ENCODE measurements at regions not wholly inside any gene's neighbourhood (a gene's known extent, or its start where the extent isn't known, plus 50 kb on each side); places are given as distances from the start of the nearest gene placed in this dataset.

GRCh38 chr11:28542561-28542960 lies 434.4 kb downstream of the METTL15 start:
- DNase-seq (no peak), ATAC-seq (no peak)
- Histone ChIP-seq H3K27ac (no peak overlapping the region), H3K9me3 (no peaks in the 10 kb centered on the region), H3K4me1 (no peaks in the 10 kb centered on the region), H3K27me3 (no peaks in the 10 kb centered on the region), H3K4me3 (no peak overlapping the region), H3K36me3 (no peaks in the 10 kb centered on the region)
- no peak for TF ChIP-seq CTCF (IDR thresholded peaks at IDR 0.05 in 4 of 5, conservative IDR thresholded peaks at IDR 0.05 in 1 of 5)
- no peak for TF ChIP-seq POLR2A (IDR thresholded peaks at IDR 0.05)
- in situ Hi-C loops (cut with MboI; ENCODE audit: low sequenced_read_pairs in 4 of 4) = loop anchor here in 2 of 4 donors (25.0 kb wide), 2 partner anchors 830 to 855 kb away; partner anchors contain the start of gene BDNF (in 1 of the 2)
- intact Hi-C loops (cut with DNase I; ENCODE audit: low total_unique reads) = no loop called here

GRCh38 chr11:28539239-28540030 lies 431.2 kb downstream of the METTL15 start:
- Histone ChIP-seq H3K4me1 (no peaks in the 10 kb centered on the region), H3K4me3 (no peak overlapping the region), H3K27ac (no peak overlapping the region), H3K27me3 (no peaks in the 10 kb centered on the region), H3K36me3 (no peaks in the 10 kb centered on the region), H3K9me3 (no peaks in the 10 kb centered on the region)
- ATAC-seq (no peak), DNase-seq (no peak)
- in situ Hi-C loops (cut with MboI; ENCODE audit: low sequenced_read_pairs in 4 of 4) (loop anchor here in 2 of 4 donors (25.0 kb wide), 2 partner anchors 827 to 852 kb away; partner anchors contain the start of gene BDNF (in 1 of the 2)), intact Hi-C loops (cut with DNase I; ENCODE audit: low total_unique reads) (no loop called here)
- no peak for TF ChIP-seq CTCF (IDR thresholded peaks at IDR 0.05 in 4 of 5, conservative IDR thresholded peaks at IDR 0.05 in 1 of 5)
- TF ChIP-seq POLR2A (IDR thresholded peaks at IDR 0.05) = no peak

- H3K9me3 ChIP-seq = no peaks in the 10 kb centered on the region
- intact Hi-C loops (cut with DNase I; ENCODE audit: low total_unique reads) (no loop called here), in situ Hi-C loops (cut with MboI; ENCODE audit: low sequenced_read_pairs in 4 of 4) (loop anchor here in 2 of 4 donors (25.0 kb wide), 2 partner anchors 826 to 851 kb away; partner anchors contain the start of gene BDNF (in 1 of the 2))
These were observed 429.6 kb downstream of the METTL15 start for GRCh38 chr11:28537822-28538221.

GRCh38 chr11:28536504-28537267 lies 428.5 kb downstream of the METTL15 start:
- in situ Hi-C loops (cut with MboI; ENCODE audit: low sequenced_read_pairs in 4 of 4) = loop anchor here in 2 of 4 donors (25.0 kb wide), 2 partner anchors 824 to 849 kb away; partner anchors contain the start of gene BDNF (in 1 of the 2)
- H3K27me3 ChIP-seq = no peaks in the 10 kb centered on the region

More at GRCh38 chr11:28537822-28538221, 429.6 kb downstream of the METTL15 start:
- DNase-seq = no peak
- H3K4me1 ChIP-seq = no peaks in the 10 kb centered on the region
- TF ChIP-seq POLR2A (IDR thresholded peaks at IDR 0.05) (no peak), CTCF (IDR thresholded peaks at IDR 0.05 in 4 of 5, conservative IDR thresholded peaks at IDR 0.05 in 1 of 5) (no peak)
- H3K27ac ChIP-seq = no peak overlapping the region
- no peak for ATAC-seq
- H3K4me3 ChIP-seq = no peak overlapping the region
- no peaks in the 10 kb centered on the region for H3K27me3 ChIP-seq
- no peaks in the 10 kb centered on the region for H3K36me3 ChIP-seq

More at GRCh38 chr11:28536504-28537267, 428.5 kb downstream of the METTL15 start:
- TF ChIP-seq POLR2A (IDR thresholded peaks at IDR 0.05) (no peak), CTCF (IDR thresholded peaks at IDR 0.05 in 4 of 5, conservative IDR thresholded peaks at IDR 0.05 in 1 of 5) (no peak)
- DNase-seq (no peak), ATAC-seq (no peak)
- Histone ChIP-seq H3K36me3 (no peaks in the 10 kb centered on the region), H3K9me3 (no peaks in the 10 kb centered on the region), H3K27ac (no peak overlapping the region), H3K4me1 (no peaks in the 10 kb centered on the region), H3K4me3 (no peak overlapping the region)
- intact Hi-C loops (cut with DNase I; ENCODE audit: low total_unique reads) = no loop called here
